ENCODE measurements at regions not wholly inside any gene's neighbourhood (a gene's known extent, or its start where the extent isn't known, plus 50 kb on each side); places are given as distances from the start of the nearest gene placed in this dataset.

- TF ChIP-seq HDAC2 (IDR thresholded peaks at IDR 0.05), result no peak
- TF ChIP-seq HMGXB4 (CRISPR knock-in tag; IDR thresholded peaks at IDR 0.05; ENCODE audit: borderline replicate concordance), result no peak
- TF ChIP-seq ZNF302 (CRISPR knock-in tag; IDR thresholded peaks at IDR 0.05), result no peak
- TF ChIP-seq FOXS1 (CRISPR knock-in tag; IDR thresholded peaks at IDR 0.05), result no peak
- no peak for TF ChIP-seq SREBF2 (IDR thresholded peaks at IDR 0.05)
- no peak for TF ChIP-seq FOSL2 (IDR thresholded peaks at IDR 0.05)
- no peak for TF ChIP-seq FOSL2 (CRISPR knock-in tag; IDR thresholded peaks at IDR 0.05)
- no peak for TF ChIP-seq HOXB13 (CRISPR knock-in tag; IDR thresholded peaks at IDR 0.05; ENCODE audit: low read depth)
- TF ChIP-seq RNF2 (IDR thresholded peaks at IDR 0.05; ENCODE audit: borderline replicate concordance, low read depth), result no peak
- WGBS (ENCODE audit: missing lambda C conversion rate), result 91% methylated on average over 30 of the region's 34 CpGs
- H3K9me3 ChIP-seq, result 0 out of 3 replicates have a peak, but pooled peaks cover 3% of the 10 kb centered on the region
- H3K4me3 ChIP-seq, result no peak overlapping the region
- FAIRE-seq (no peak), ATAC-seq (no peak), DNase-seq (ENCODE audit: low read depth in 1 of 2, low spot score in 1 of 2) (no peak)
- POLR2A ChIA-PET, result no interaction called here
- CTCF ChIA-PET, result interaction anchor here (0.5 to 0.7 kb wide), 2 partner anchors 13 to 325 kb away, joined by 3 read pairs; no protein-coding TSS in a partner anchor
- H3K4me1 ChIP-seq, result peaks cover 22% of the 10 kb centered on the region
- no peak overlapping the region for H3K27ac ChIP-seq
- H3K4me2 ChIP-seq, result no peak overlapping the region
Observed at GRCh38 chr12:113724794-113725556, 241.2 kb downstream of the RBM19 start.

- Histone ChIP-seq H3K4me3 (no peak overlapping the region), H3K4me2 (no peak overlapping the region), H3K4me1 (peaks cover 22% of the 10 kb centered on the region), H3K27ac (no peak overlapping the region), H3K9me3 (0 out of 3 replicates have a peak, but pooled peaks cover 3% of the 10 kb centered on the region)
- ChIA-PET POLR2A (no interaction called here), CTCF (interaction anchor here (1.1 kb wide), 1 partner anchor 67 kb away, joined by 3 read pairs; no protein-coding TSS in a partner anchor)
- DNase-seq (ENCODE audit: low read depth in 1 of 2, low spot score in 1 of 2) (no peak), ATAC-seq (no peak), FAIRE-seq (no peak)
- 69% methylated on average over 4 of the region's 4 CpGs for WGBS (ENCODE audit: missing lambda C conversion rate)
- no peak for TF ChIP-seq MAFK (IDR thresholded peaks at IDR 0.05; ENCODE audit: partially characterized antibody)
- TF ChIP-seq BCL3 (IDR thresholded peaks at IDR 0.05), result no peak
- no peak for TF ChIP-seq SMC3 (IDR thresholded peaks at IDR 0.05)
- no peak for TF ChIP-seq ZSCAN20 (CRISPR knock-in tag; IDR thresholded peaks at IDR 0.05)
- no peak for TF ChIP-seq BHLHE40 (IDR thresholded peaks at IDR 0.05; ENCODE audit: low read depth, low read length)
- no peak for TF ChIP-seq ESRRA (IDR thresholded peaks at IDR 0.05; ENCODE audit: borderline replicate concordance, low read length)
- no peak for TF ChIP-seq FOSB (CRISPR knock-in tag; IDR thresholded peaks at IDR 0.05)
- no peak for TF ChIP-seq ATOH8 (CRISPR knock-in tag; IDR thresholded peaks at IDR 0.05; ENCODE audit: low read depth)
- TF ChIP-seq ZFP36 (IDR thresholded peaks at IDR 0.05; ENCODE audit: borderline replicate concordance, partially characterized antibody), result no peak
- no peak for TF ChIP-seq CHD2 (IDR thresholded peaks at IDR 0.05; ENCODE audit: low read length, partially characterized antibody)
- TF ChIP-seq PHF8 (IDR thresholded peaks at IDR 0.05; ENCODE audit: borderline replicate concordance, low read depth), result no peak
- TF ChIP-seq FOSL2 (IDR thresholded peaks at IDR 0.05), result no peak
- no peak for TF ChIP-seq FOSL2 (CRISPR knock-in tag; IDR thresholded peaks at IDR 0.05)
- no peak for TF ChIP-seq POLR2AphosphoS2 (conservative IDR thresholded peaks at IDR 0.05; ENCODE audit: low read length)
- no peak for TF ChIP-seq FOXS1 (CRISPR knock-in tag; IDR thresholded peaks at IDR 0.05)
- no peak for TF ChIP-seq ZNF302 (CRISPR knock-in tag; IDR thresholded peaks at IDR 0.05)
- no peak for TF ChIP-seq RARB (CRISPR knock-in tag; IDR thresholded peaks at IDR 0.05)
- TF ChIP-seq EHMT2 (IDR thresholded peaks at IDR 0.05; ENCODE audit: low read depth), result no peak
- TF ChIP-seq REST (IDR thresholded peaks at IDR 0.05), result no peak
- TF ChIP-seq ELK1 (IDR thresholded peaks at IDR 0.05; ENCODE audit: low read depth, low read length), result no peak
- TF ChIP-seq HMGXB4 (CRISPR knock-in tag; IDR thresholded peaks at IDR 0.05; ENCODE audit: borderline replicate concordance), result no peak
Observed at GRCh38 chr12:113723631-113724030, 242.5 kb downstream of the RBM19 start.
